Erythroblast (primary cell): ENCODE measurements at regions not wholly inside any gene's neighbourhood (a gene's known extent, or its start where the extent isn't known, plus 50 kb on each side); places are given as distances from the start of the nearest gene placed in this dataset.

Experiments
- GATA1 ChIP-seq: IDR thresholded peaks from 2 replicates; pipeline ENCODE4 v1.6.1; 2011; ENCODE audit warnings: low read depth, mild to moderate bottlenecking, control low read depth, low read length, moderate library complexity
- POLR2A ChIP-seq: IDR thresholded peaks from 2 replicates; pipeline ENCODE4 v1.6.1; 2011; ENCODE audit warnings: mild to moderate bottlenecking, low read length

DNA sequence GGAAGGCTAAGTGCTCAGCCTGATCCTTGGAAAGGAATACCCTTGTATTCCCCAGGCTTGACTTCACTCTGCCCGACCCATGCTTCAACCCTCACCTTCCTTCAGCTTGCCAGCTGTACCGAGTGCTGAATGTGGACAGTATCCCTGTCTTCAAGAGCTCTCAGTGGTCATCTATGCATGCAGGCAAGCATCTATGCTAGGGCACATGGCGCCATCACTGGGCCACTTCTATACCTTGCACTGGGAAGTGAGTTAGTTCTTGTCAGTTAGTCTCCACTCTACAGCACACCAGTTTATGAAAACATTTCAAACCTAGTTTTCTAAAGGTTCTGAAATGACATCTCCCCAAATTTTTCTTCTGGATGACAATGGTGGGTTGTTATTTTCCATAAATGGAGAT lies 82.0 kb upstream of the MYRIP start:
- no peak for TF ChIP-seq POLR2A
- TF ChIP-seq GATA1, result no peak
